ENCODE measurements at regions not wholly inside any gene's neighbourhood (a gene's known extent, or its start where the extent isn't known, plus 50 kb on each side); places are given as distances from the start of the nearest gene placed in this dataset.

DNA sequence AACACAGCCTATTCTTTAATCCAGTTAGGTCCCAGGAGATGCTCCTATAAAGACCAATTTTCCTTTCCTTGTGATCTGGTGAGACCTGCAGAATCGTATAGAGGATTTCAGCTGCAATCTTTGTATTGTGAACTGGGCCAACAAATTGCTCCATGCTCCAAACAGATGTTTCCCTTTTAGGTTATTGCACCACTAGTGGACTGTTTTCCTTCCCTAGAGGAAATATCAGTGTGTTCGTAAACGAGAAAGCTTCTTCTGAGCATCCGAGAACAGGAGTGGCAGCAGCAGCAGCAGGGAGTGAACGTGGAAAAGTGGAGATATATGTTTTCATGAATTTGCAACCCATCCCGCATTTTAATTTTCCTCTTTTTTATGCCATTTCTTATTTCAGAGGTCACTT is 344.1 kb upstream of the PDE3A start:
- Histone ChIP-seq H3K9me3 (replicated peaks; ENCODE audit: insufficient read depth, low read length) (no peaks in the 10 kb centered on the region), H4K20me1 (ENCODE audit: insufficient read depth, low read length) (no peaks in the 10 kb centered on the region), H3K27ac (ENCODE audit: low read length) (no peak overlapping the region), H3K4me3 (ENCODE audit: low read length) (no peak overlapping the region), H3K4me2 (ENCODE audit: low read depth, low read length) (no peak overlapping the region), H3K9ac (ENCODE audit: low read length) (no peak overlapping the region), H3F3A (ENCODE audit: insufficient read depth, low read length) (no peaks in the 10 kb centered on the region), H2AFZ (ENCODE audit: low read length) (no peak overlapping the region), H3K27me3 (replicated peaks; ENCODE audit: insufficient read depth, low read length) (no peaks in the 10 kb centered on the region), H3K36me3 (replicated peaks; ENCODE audit: insufficient read depth, low read length) (no peaks in the 10 kb centered on the region), H3K9me2 (replicated peaks; ENCODE audit: insufficient read depth, low read length) (no peaks in the 10 kb centered on the region), H3K79me2 (ENCODE audit: low read length) (no peaks in the 10 kb centered on the region), H3K4me1 (ENCODE audit: low read length) (no peaks in the 10 kb centered on the region)
- DNase-seq, result no peak
- no peak for TF ChIP-seq EZH2 (optimal IDR thresholded peaks at IDR 0.05; ENCODE audit: low read depth, low read length)
- TF ChIP-seq EZH2phosphoT487 (IDR thresholded peaks at IDR 0.05; ENCODE audit: low read length), result no peak
- TF ChIP-seq, protein P1, sequence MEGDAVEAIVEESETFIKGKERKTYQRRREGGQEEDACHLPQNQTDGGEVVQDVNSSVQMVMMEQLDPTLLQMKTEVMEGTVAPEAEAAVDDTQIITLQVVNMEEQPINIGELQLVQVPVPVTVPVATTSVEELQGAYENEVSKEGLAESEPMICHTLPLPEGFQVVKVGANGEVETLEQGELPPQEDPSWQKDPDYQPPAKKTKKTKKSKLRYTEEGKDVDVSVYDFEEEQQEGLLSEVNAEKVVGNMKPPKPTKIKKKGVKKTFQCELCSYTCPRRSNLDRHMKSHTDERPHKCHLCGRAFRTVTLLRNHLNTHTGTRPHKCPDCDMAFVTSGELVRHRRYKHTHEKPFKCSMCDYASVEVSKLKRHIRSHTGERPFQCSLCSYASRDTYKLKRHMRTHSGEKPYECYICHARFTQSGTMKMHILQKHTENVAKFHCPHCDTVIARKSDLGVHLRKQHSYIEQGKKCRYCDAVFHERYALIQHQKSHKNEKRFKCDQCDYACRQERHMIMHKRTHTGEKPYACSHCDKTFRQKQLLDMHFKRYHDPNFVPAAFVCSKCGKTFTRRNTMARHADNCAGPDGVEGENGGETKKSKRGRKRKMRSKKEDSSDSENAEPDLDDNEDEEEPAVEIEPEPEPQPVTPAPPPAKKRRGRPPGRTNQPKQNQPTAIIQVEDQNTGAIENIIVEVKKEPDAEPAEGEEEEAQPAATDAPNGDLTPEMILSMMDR (IDR thresholded peaks at IDR 0.05; ENCODE audit: low read length), result no peak

DNA sequence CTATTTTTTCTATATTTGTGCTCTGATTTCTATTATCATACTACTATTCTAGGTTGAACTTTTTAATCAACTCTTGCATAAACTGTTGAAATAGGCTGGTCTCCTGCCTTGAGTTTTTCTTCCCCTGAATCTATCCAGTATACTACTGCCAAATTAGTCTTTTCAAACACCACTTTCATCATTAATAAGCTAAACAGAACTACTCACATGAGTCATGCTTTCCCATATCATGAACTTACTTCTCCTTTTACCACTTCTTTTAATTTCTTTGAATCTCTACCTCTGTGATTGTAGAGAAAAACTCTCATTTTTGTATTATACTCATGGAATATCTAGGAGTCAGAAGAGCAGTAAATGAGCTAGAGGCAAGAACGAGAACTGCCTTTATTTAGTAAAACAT is 340.3 kb upstream of the PDE3A start:
- Histone ChIP-seq H3K27me3 (replicated peaks; ENCODE audit: insufficient read depth, low read length) (no peaks in the 10 kb centered on the region), H4K20me1 (ENCODE audit: insufficient read depth, low read length) (no peaks in the 10 kb centered on the region), H3F3A (ENCODE audit: insufficient read depth, low read length) (no peaks in the 10 kb centered on the region), H3K4me3 (ENCODE audit: low read length) (no peak overlapping the region), H3K9me2 (replicated peaks; ENCODE audit: insufficient read depth, low read length) (no peaks in the 10 kb centered on the region), H3K9ac (ENCODE audit: low read length) (no peak overlapping the region), H2AFZ (ENCODE audit: low read length) (no peak overlapping the region), H3K36me3 (replicated peaks; ENCODE audit: insufficient read depth, low read length) (no peaks in the 10 kb centered on the region), H3K4me1 (ENCODE audit: low read length) (no peaks in the 10 kb centered on the region), H3K4me2 (ENCODE audit: low read depth, low read length) (no peak overlapping the region), H3K9me3 (replicated peaks; ENCODE audit: insufficient read depth, low read length) (no peaks in the 10 kb centered on the region), H3K27ac (ENCODE audit: low read length) (no peak overlapping the region), H3K79me2 (ENCODE audit: low read length) (no peaks in the 10 kb centered on the region)
- no peak for DNase-seq
- TF ChIP-seq, protein P1 (IDR thresholded peaks at IDR 0.05; ENCODE audit: low read length), result no peak
- no peak for TF ChIP-seq EZH2phosphoT487 (IDR thresholded peaks at IDR 0.05; ENCODE audit: low read length)
- no peak for TF ChIP-seq EZH2 (optimal IDR thresholded peaks at IDR 0.05; ENCODE audit: low read depth, low read length)

GRCh38 chr12:20030826-20031225 is 337.5 kb upstream of the PDE3A start:
- Histone ChIP-seq H3F3A (ENCODE audit: insufficient read depth, low read length) (no peaks in the 10 kb centered on the region), H3K27ac (ENCODE audit: low read length) (no peak overlapping the region), H3K27me3 (replicated peaks; ENCODE audit: insufficient read depth, low read length) (no peaks in the 10 kb centered on the region), H3K4me3 (ENCODE audit: low read length) (no peak overlapping the region), H2AFZ (ENCODE audit: low read length) (no peak overlapping the region), H3K36me3 (replicated peaks; ENCODE audit: insufficient read depth, low read length) (no peaks in the 10 kb centered on the region), H3K9me2 (replicated peaks; ENCODE audit: insufficient read depth, low read length) (no peaks in the 10 kb centered on the region), H3K79me2 (ENCODE audit: low read length) (no peaks in the 10 kb centered on the region), H3K4me1 (ENCODE audit: low read length) (no peaks in the 10 kb centered on the region), H3K9me3 (replicated peaks; ENCODE audit: insufficient read depth, low read length) (no peaks in the 10 kb centered on the region), H4K20me1 (ENCODE audit: insufficient read depth, low read length) (no peaks in the 10 kb centered on the region), H3K4me2 (ENCODE audit: low read depth, low read length) (no peak overlapping the region), H3K9ac (ENCODE audit: low read length) (no peak overlapping the region)
- TF ChIP-seq EZH2phosphoT487 (IDR thresholded peaks at IDR 0.05; ENCODE audit: low read length), result no peak
- no peak for DNase-seq

DNA sequence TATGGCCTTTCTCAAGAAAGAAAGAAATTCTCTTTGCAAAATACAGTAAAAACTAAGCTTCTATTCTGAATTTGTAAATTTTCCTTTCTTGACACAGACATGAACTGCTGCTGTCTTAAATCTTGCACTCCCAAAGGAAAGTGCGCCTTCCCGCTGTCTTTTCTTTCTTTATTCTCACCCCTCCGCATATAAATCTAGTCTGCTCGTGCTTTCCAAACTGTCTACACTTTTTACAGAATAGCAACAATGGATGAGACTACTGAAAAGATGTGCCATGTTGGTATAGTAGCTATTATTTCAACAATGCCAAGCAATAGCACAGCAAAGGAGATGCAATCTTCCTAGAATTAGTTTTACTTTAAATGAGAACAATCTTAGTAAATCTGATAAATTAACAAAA is 328.8 kb upstream of the PDE3A start:
- Histone ChIP-seq H3K4me2 (ENCODE audit: low read depth, low read length) (no peak overlapping the region), H3K9ac (ENCODE audit: low read length) (no peak overlapping the region), H3K4me3 (ENCODE audit: low read length) (no peak overlapping the region), H3K9me3 (replicated peaks; ENCODE audit: insufficient read depth, low read length) (no peaks in the 10 kb centered on the region), H2AFZ (ENCODE audit: low read length) (no peak overlapping the region), H3K4me1 (ENCODE audit: low read length) (no peaks in the 10 kb centered on the region), H3K27ac (ENCODE audit: low read length) (no peak overlapping the region), H3K79me2 (ENCODE audit: low read length) (no peaks in the 10 kb centered on the region), H3K9me2 (replicated peaks; ENCODE audit: insufficient read depth, low read length) (no peaks in the 10 kb centered on the region), H4K20me1 (ENCODE audit: insufficient read depth, low read length) (no peaks in the 10 kb centered on the region), H3K36me3 (replicated peaks; ENCODE audit: insufficient read depth, low read length) (no peaks in the 10 kb centered on the region), H3K27me3 (replicated peaks; ENCODE audit: insufficient read depth, low read length) (no peaks in the 10 kb centered on the region), H3F3A (ENCODE audit: insufficient read depth, low read length) (no peaks in the 10 kb centered on the region)
- DNase-seq, result no peak
- TF ChIP-seq, protein P1 (IDR thresholded peaks at IDR 0.05; ENCODE audit: low read length), result no peak
- TF ChIP-seq EZH2phosphoT487 (IDR thresholded peaks at IDR 0.05; ENCODE audit: low read length) (no peak), EZH2 (optimal IDR thresholded peaks at IDR 0.05; ENCODE audit: low read depth, low read length) (no peak)
